GM18873 (cell line): ENCODE measurements at regions not wholly inside any gene's neighbourhood (a gene's known extent, or its start where the extent isn't known, plus 50 kb on each side); places are given as distances from the start of the nearest gene placed in this dataset.
"Not testable (repeated sequence)": the region's sequence is repeated elsewhere in the genome, so short reads cannot be mapped to it uniquely, and the experiment has no call there.

Experiments
- ATAC-seq: cut with Tn5 transposase; IDR thresholded peaks from one replicate; pipeline ENCODE4 v1.9.1; 2021; ENCODE audit warnings: mild to moderate bottlenecking, moderate library complexity, moderate number of reproducible peaks; ENCODE audit not compliant: unreplicated experiment, low FRiP score

- not testable (repeated sequence) for ATAC-seq
Observed at GRCh38 chr6:121634586-121634985, 199.1 kb downstream of the GJA1 start.

GRCh38 chr6:121635355-121635754 lies 199.9 kb downstream of the GJA1 start:
- no peak for ATAC-seq

- not testable (repeated sequence) for ATAC-seq
Observed at GRCh38 chr6:121636217-121636616, 200.8 kb downstream of the GJA1 start.

GRCh38 chr6:121639021-121639420 lies 203.6 kb downstream of the GJA1 start:
- ATAC-seq = no peak

GRCh38 chr6:121641158-121641557 lies 205.7 kb downstream of the GJA1 start:
- no peak for ATAC-seq

- ATAC-seq = no peak
Observed at GRCh38 chr6:121645100-121645745, 209.8 kb downstream of the GJA1 start.

- ATAC-seq = no peak
Observed at GRCh38 chr6:121647905-121648304, 212.5 kb downstream of the GJA1 start.

- ATAC-seq = no peak
Observed at GRCh38 chr6:121649951-121650350, 214.5 kb downstream of the GJA1 start.

- ATAC-seq = no peak
Observed at GRCh38 chr6:121651420-121651819, 216.0 kb downstream of the GJA1 start.

GRCh38 chr6:121652223-121652622 lies 216.8 kb downstream of the GJA1 start:
- no peak for ATAC-seq

- ATAC-seq = no peak
Observed at GRCh38 chr6:121652726-121653623, 217.5 kb downstream of the GJA1 start.

GRCh38 chr6:121653624-121654008 lies 218.2 kb downstream of the GJA1 start:
- no peak for ATAC-seq

GRCh38 chr6:121657972-121658371 lies 222.5 kb downstream of the GJA1 start:
- ATAC-seq = no peak

- no peak for ATAC-seq
Observed at GRCh38 chr6:121660277-121660676, 224.8 kb downstream of the GJA1 start.

- no peak for ATAC-seq
Observed at GRCh38 chr6:121663292-121663810, 227.9 kb downstream of the GJA1 start.

GRCh38 chr6:121664158-121664557 lies 228.7 kb downstream of the GJA1 start:
- no peak for ATAC-seq

- no peak for ATAC-seq
Observed at GRCh38 chr6:121666814-121667213, 231.4 kb downstream of the GJA1 start.

GRCh38 chr6:121668259-121668658 lies 232.8 kb downstream of the GJA1 start:
- no peak for ATAC-seq

- no peak for ATAC-seq
Observed at GRCh38 chr6:121670511-121670910, 235.1 kb downstream of the GJA1 start.

- ATAC-seq = no peak
Observed at GRCh38 chr6:121677571-121677970, 242.1 kb downstream of the GJA1 start.

- no peak for ATAC-seq
Observed at GRCh38 chr6:121678245-121678644, 242.8 kb downstream of the GJA1 start.

GRCh38 chr6:121680058-121680457 lies 244.6 kb downstream of the GJA1 start:
- ATAC-seq = no peak
